MV-4-11 (cell line): ENCODE measurements at regions not wholly inside any gene's neighbourhood (a gene's known extent, or its start where the extent isn't known, plus 50 kb on each side); places are given as distances from the start of the nearest gene placed in this dataset.
A peak's percentile ranks its signal among the peaks of the same experiment; 100 is the strongest.
"Not testable (repeated sequence)": the region's sequence is repeated elsewhere in the genome, so short reads cannot be mapped to it uniquely, and the experiment has no call there.

Source experiments
- DNase-seq: peaks from one replicate; lab custom pipeline; 2025; lab: John Stamatoyannopoulos, UW

GRCh38 chr4:186481998-186482790 lies 73.2 kb downstream of the MTNR1A start:
- DNase-seq = no peak

DNA sequence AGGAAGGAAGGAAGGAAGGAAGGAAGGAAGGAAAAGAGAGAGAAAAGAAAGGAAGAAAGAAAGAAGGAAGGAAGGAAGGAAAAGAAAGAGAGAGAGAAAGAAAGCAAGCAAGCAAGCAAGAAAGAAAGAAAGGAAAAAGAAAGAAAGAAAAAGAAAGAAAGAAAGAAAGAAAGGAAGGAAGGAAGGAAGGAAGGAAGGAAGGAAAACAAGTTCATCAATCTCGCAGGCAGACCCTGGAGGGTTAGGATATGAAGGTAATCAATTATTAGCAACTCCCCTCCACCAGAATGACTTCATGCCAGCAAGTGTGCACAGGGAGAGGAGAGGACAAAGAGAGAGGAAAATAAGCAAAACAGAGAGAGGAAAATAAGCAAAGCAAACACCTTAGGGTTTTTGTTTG lies 80.2 kb downstream of the MTNR1A start:
- no peak for DNase-seq

- no peak for DNase-seq
Observed at GRCh38 chr4:186473933-186474332, 81.4 kb downstream of the MTNR1A start.

DNA sequence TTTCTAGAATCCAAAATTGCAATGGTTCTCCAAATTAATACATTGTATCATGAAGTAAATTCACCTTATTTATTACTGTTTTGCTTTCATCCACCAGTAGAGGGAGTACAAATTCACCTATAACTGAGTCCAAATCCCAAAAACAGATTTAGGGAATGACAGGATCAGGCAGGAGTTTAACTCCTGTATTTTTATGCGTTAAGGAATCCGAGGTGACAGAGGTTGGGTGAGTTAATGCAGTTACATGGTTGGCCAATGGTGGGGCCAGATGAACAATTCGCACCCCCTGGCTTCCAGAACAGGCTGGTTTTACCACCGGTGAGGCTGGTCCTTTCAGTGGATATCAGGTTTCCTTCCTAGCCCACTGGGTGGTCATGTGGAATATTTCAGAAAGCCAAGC lies 82.4 kb downstream of the MTNR1A start:
- no peak for DNase-seq

GRCh38 chr4:186471441-186471840 lies 83.9 kb downstream of the MTNR1A start:
- DNase-seq = no peak

DNA sequence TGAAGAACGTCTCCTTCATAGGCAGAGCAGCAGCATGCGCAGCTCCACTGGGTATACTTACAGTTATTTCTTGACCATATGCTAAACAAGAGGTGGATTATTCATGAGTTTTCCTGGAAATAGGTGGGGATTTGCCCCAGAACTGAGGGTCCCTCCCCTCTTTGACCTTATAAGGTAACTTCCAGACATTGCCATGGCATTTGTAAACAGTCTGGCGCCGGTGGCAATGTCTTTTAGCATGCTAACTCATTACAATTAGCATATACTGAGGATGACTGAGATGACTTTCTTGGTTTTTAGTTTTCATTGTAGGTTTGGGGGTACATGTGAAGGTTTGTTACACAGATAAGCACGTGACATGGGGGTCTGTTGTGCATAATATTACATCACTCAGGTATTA lies 97.3 kb downstream of the MTNR1A start:
- DNase-seq = no peak

- no peak for DNase-seq
Observed at GRCh38 chr4:186451982-186452381, 103.4 kb downstream of the MTNR1A start.

DNA sequence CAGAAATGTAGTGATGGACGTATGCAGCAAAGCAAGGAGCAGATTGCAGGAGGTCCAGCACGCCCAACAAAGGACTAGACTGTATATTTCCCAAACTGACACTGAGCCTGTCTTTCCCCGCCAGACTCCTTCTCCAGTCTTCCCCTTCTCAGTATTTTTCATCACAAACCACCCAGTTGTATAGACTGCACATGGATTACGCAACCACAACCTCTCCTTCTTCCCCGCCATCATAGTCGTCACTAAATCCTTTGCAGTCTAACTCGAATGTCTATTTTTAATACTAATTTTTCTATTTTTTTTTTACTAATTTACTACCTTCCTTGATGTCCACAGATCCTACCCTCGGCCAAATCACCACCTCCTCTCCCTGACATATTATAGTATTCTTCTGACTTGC lies 105.4 kb downstream of the MTNR1A start:
- peak; percentile 35 for DNase-seq

DNA sequence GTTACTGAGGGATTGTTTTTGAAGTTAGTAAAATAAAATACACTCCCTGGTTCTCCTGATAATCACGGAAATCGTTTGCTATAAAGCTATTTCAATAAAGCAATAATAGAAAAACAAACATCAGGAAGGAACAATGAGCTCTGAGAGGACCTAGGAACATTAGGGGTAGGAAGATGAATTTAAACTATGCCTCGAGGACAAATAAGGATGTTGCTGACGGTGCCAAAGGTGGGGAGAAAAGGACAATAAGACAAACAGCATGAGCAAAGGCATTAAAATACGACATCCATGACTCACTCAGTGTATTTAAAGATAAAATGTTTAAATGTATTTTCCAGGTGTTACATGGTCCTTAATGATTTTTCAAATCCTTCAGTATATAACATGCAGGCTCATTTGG lies 110.3 kb downstream of the MTNR1A start:
- DNase-seq = no peak

DNA sequence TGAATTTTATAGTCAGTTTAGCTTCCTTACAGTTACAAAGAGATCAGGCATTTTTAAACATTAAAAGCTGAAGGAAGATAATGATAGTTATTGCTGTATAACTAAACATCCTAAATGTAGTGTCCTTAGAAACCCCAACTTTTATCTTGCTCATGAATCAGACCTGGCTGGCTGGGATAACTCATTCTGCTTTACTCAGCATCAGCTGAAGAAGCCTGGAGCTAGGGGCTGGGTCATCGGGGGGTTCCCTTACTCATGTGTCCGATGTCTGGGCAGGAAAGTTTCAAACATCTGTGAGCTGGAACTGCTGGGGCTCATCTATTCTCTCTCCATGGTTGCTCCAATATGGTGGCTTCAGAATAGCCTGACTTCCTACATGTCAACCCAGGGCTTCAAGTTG lies 113.9 kb downstream of the MTNR1A start:
- DNase-seq = no peak

- DNase-seq = no peak
Observed at GRCh38 chr4:186428481-186428880, 126.9 kb downstream of the MTNR1A start.

DNA sequence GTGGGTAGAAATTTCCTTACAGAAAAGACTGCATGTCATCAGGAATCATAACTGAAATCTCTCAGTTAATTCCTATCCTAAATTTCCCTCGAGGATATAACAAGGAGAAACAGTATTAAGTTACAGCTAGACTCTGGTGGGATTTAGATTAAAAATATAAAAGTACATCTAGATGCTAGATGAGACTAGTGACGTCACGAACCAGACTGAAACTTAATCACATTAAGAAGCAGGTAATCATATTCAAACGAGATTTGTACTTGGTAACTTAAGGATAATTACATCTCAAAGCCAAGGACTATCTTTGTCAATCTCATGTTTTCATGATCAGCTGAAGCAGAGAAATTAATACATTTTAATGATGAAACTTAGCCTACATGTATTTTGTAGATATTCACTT lies 130.6 kb downstream of the MTNR1A start:
- no peak for DNase-seq

DNA sequence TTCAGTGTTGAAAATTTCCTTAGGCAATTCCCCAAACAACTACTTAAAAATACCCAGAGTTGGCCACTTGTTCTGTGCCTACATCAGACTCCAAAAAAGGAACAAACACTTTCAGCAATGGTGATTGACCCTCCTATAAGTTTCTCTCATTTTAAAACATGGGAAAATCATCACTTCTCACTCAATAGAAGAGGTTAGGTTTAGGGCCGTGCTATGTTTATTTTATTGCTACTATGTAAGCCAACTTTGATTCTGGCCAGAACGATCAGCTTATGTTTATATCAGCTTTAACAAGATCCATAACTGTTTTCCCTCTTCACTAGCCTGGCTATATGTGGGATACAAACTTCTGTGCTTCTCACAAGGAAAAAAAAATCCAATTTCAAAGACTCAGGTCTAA lies 133.1 kb downstream of the MTNR1A start:
- DNase-seq = no peak

- DNase-seq = no peak
Observed at GRCh38 chr4:186416451-186417060, 138.8 kb downstream of the MTNR1A start.

GRCh38 chr4:186414390-186414789 lies 141.0 kb downstream of the MTNR1A start:
- no peak for DNase-seq

DNA sequence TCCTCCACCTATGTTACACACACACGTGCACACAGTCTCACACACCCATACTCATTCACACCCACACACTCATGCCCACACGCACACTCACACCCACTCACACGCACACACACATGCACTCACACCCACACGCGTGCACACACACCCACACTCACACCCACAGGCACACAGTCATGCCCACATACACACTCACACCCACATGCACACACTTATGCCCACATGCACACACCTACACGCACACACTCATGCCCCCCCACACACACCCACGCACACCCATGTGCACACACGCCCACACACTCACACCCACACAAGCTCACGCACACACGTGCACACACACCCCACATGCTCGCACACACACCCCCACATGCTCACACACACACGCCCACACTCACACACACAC lies 140.0 kb downstream of the F11 start:
- no peak for DNase-seq

DNA sequence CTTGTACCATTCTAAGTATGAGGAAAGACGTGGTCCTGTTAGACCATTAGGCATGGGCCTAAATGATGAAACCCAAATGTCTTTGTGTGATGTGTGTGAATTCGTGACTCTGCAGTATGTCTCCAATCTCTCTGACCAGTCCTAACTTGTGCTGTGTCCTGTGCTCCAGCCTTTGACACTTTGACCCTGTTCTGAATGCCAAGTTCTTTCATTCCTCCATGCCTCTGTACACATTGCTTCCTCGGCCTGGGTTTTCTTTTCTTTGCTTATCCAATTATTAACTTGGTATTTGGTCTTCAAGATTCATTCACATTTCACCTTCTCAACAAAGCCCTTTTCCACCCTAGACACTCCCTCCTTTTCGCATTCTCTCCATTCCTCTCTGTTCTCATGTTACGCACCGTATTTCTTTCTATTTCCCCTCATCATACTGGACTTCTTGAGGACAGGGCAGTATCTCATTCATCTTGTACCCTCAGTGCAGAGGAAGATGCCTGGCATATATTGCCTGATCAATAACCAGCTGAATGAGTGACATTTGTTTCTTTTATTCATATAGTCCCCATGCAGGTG lies 138.7 kb downstream of the F11 start:
- DNase-seq = no peak

- no peak for DNase-seq
Observed at GRCh38 chr4:186400676-186401075, 134.7 kb downstream of the F11 start.

GRCh38 chr4:186392017-186392416 lies 126.0 kb downstream of the F11 start:
- DNase-seq = no peak

DNA sequence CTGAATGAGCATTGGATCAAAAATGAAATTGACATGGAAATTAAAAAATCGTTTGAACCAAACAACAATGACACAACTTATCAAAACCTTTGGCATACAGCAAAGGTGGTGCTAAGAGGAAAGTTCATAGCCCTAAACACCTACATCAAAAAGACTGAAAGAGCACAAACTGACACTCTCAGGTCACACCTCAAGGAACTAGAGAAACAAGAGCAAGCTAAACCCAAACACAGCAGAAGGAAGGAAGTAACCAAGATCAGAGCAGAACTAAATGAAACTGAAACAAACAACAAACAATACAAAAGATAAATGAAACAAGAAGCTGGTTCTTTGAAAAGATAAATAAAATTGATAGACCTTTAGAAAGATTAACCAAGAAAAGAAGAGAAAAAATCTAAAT lies 118.3 kb downstream of the F11 start:
- not testable (repeated sequence) for DNase-seq

DNA sequence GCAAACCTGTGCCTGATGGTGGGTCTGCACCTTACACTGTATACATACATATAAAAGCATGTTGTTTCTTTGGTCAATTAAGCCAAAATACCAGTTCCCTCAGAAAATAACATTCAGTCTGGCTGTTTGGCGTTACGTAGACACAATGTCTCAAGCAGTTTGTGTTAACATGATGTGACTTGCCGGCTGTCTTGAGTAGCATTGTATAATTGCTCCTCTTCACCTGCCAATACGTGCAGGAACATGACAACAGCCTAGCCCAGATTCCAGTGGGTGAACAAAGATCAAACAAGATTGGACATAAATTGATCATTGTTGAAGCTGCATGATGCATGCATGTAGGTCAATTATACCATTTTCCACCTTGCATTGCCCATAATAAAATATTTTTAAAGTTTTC lies 102.3 kb downstream of the F11 start:
- no peak for DNase-seq

DNA sequence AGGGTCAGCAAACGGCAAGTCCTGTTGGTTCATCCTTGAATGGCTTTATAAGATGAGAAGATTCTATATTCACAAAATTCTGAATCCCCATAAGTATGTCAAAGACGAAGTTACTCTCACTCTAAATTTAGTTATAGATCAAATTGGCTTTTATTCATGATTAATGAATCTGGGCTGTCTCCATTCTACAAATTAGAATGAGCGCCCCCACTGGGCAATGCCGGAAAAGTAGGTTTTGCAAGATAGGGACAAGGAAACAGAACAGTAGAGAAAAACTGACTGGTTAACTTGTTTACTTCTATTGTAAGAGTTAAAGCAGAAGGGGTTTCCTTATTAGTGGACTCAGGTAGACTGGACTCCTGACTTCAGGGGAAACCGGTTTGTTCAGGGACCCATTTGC lies 100.3 kb downstream of the F11 start:
- DNase-seq = no peak

GRCh38 chr4:186363038-186363437 lies 97.0 kb downstream of the F11 start:
- DNase-seq = not testable (repeated sequence)

GRCh38 chr4:186360551-186360950 lies 94.6 kb downstream of the F11 start:
- no peak for DNase-seq
